ENCODE measurements at regions not wholly inside any gene's neighbourhood (a gene's known extent, or its start where the extent isn't known, plus 50 kb on each side); places are given as distances from the start of the nearest gene placed in this dataset.

DNA sequence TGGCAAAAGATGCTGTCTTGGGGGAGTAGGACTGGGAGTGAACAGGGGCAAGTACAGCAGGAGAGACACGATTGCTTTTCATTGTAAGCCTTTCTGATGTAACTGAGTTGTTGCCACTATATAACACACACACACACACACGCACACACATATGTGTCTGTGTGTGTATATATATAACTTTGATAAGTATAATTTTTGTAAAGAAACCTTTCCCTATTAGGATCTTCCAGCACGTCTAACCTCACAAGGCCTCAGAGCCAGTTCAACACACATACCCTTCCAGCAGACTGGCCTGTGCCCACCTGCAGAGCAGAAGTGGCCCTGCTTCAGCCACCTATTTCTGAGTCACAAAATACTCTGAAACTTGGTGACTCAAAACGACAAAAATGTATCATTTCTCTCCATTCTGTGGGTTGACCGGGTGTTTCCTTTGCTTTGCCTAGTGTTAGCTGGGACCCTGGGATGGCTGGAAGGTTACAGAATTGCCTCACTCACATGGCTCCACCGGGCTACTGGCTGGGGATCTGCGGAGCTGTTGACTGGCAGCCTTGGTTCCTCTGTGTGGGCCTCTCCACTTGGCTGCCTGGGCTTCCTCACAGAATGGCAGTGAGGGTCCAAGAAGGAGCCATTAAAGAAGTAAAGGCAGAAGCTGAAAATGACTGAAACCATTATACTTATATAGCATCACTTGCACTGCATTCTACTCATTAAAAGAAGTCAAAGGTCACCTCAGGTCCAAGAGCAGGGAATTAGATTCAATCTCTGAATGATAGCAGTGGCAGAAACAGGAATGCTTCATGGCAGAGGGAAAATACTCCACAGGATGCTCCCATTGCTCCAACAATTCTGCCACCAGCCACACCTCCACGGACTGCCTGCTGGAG lies 126.4 kb downstream of the BANF2 start:
- CTCF ChIA-PET = interaction anchor here in 1 of 2 donors (0.6 to 0.7 kb wide), 2 partner anchors 26 to 347 kb away, joined by 3 read pairs; no protein-coding TSS in a partner anchor

GRCh38 chr20:17825252-17825959 lies 125.6 kb downstream of the BANF2 start:
- ATAC-seq (replicated peaks in 1 of 4) (no peak), DNase-seq (no peak)
- 61% methylated on average over 7 of the region's 15 CpGs for WGBS (ENCODE audit: insufficient coverage)
- no peak overlapping the region for H3K27ac ChIP-seq (ENCODE audit: low read length)
- H3K4me3 ChIP-seq (ENCODE audit: control insufficient read depth in 1 of 2, extremely low read depth in 1 of 2, low read length in 1 of 2) = no peak overlapping the region
- Mint-ChIP-seq H3K36me3 (no peaks in the 10 kb centered on the region), H3K27me3 (peaks cover 2 to 3% of the 10 kb centered on the region in 2 donors), H3K4me1 (no peaks in the 10 kb centered on the region), H3K4me3 (no peak overlapping the region), H3K9me3 (no peaks in the 10 kb centered on the region), H3K27ac (no peak overlapping the region)
- H3K36me3 ChIP-seq (ENCODE audit: control insufficient read depth in 2 of 2, extremely low read depth in 1 of 2, insufficient read depth in 1 of 2, low read length in 1 of 2) = no peaks in the 10 kb centered on the region
- H3K4me1 ChIP-seq (ENCODE audit: control insufficient read depth in 1 of 2, extremely low read depth in 1 of 2, insufficient read depth in 2 of 2, low read length in 2 of 2) = no peaks in the 10 kb centered on the region
- H3K9me3 ChIP-seq = no peaks in the 10 kb centered on the region
- H3K27me3 ChIP-seq (replicated peaks in 1 of 2; ENCODE audit: control insufficient read depth in 2 of 2, extremely low read depth in 1 of 2, insufficient read depth in 2 of 2, low read length in 1 of 2) = no peaks in the 10 kb centered on the region
- ChIA-PET CTCF (interaction anchor here in 1 of 2 donors (0.6 to 0.7 kb wide), 2 partner anchors 26 to 346 kb away, joined by 3 read pairs; no protein-coding TSS in a partner anchor), POLR2A (no interaction called here)

More for the DNA sequence above, 126.4 kb downstream of the BANF2 start:
- Mint-ChIP-seq H3K36me3 (no peaks in the 10 kb centered on the region), H3K27me3 (peaks cover 2 to 3% of the 10 kb centered on the region in 2 donors), H3K4me3 (no peak overlapping the region), H3K27ac (no peak overlapping the region), H3K4me1 (no peaks in the 10 kb centered on the region), H3K9me3 (no peaks in the 10 kb centered on the region)
- 57% methylated on average over 4 of the region's 8 CpGs for WGBS (ENCODE audit: insufficient coverage)
- H3K36me3 ChIP-seq (ENCODE audit: control insufficient read depth in 2 of 2, extremely low read depth in 1 of 2, insufficient read depth in 1 of 2, low read length in 1 of 2) = no peaks in the 10 kb centered on the region
- ATAC-seq (replicated peaks in 1 of 4) (no peak), DNase-seq (no peak)
- H3K27me3 ChIP-seq (replicated peaks in 1 of 2; ENCODE audit: control insufficient read depth in 2 of 2, extremely low read depth in 1 of 2, insufficient read depth in 2 of 2, low read length in 1 of 2) = peaks cover 0 to 2% of the 10 kb centered on the region in 2 experiments
- no peak overlapping the region for H3K27ac ChIP-seq (ENCODE audit: low read length)
- H3K4me1 ChIP-seq (ENCODE audit: control insufficient read depth in 1 of 2, extremely low read depth in 1 of 2, insufficient read depth in 2 of 2, low read length in 2 of 2) = no peaks in the 10 kb centered on the region
- no peak overlapping the region for H3K4me3 ChIP-seq (ENCODE audit: control insufficient read depth in 1 of 2, extremely low read depth in 1 of 2, low read length in 1 of 2)
- POLR2A ChIA-PET = no interaction called here
- H3K9me3 ChIP-seq = no peaks in the 10 kb centered on the region

DNA sequence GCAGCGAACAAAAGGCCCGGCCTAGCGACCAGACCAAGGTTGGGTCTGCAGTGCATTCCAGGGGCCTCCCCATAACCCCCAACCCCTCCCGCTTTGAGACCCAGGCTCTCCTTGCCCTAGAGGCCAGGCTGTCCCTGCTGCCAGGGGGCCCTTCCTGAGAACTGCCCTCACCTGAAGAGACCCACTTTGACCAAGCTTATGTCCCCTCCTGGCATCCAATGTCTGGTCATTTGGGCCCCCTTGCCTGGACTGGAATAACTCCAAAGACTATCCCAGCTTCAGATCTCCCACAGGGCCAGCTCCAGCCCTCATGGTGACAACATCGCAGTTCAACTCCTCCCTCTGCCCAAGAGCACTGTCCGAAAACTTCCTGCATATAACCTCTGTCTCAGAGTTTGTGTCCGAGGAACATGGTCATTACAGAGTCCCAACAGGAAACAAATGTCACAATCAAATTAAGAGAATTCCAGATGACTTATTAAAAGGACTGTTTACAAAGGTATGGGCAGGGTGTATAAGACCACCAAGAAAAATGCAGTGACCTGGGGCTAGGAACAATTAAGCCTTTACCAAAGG lies 125.0 kb downstream of the BANF2 start:
- no peak overlapping the region for H3K27ac ChIP-seq (ENCODE audit: low read length)
- no peak overlapping the region for H3K4me3 ChIP-seq (ENCODE audit: control insufficient read depth in 1 of 2, extremely low read depth in 1 of 2, low read length in 1 of 2)
- no peaks in the 10 kb centered on the region for H3K4me1 Mint-ChIP-seq
- H3K9me3 Mint-ChIP-seq = no peaks in the 10 kb centered on the region
- no peaks in the 10 kb centered on the region for H3K36me3 ChIP-seq (ENCODE audit: control insufficient read depth in 2 of 2, extremely low read depth in 1 of 2, insufficient read depth in 1 of 2, low read length in 1 of 2)
- POLR2A ChIA-PET = no interaction called here
- peaks cover 2 to 3% of the 10 kb centered on the region in 2 donors for H3K27me3 Mint-ChIP-seq
- WGBS (ENCODE audit: insufficient coverage) = 100% methylated on average over 3 of the region's 7 CpGs
- H3K27ac Mint-ChIP-seq = no peak overlapping the region
- H3K27me3 ChIP-seq (replicated peaks in 1 of 2; ENCODE audit: control insufficient read depth in 2 of 2, extremely low read depth in 1 of 2, insufficient read depth in 2 of 2, low read length in 1 of 2) = no peaks in the 10 kb centered on the region
- H3K4me3 Mint-ChIP-seq = no peak overlapping the region
- H3K36me3 Mint-ChIP-seq = no peaks in the 10 kb centered on the region
- no peaks in the 10 kb centered on the region for H3K9me3 ChIP-seq
- no peaks in the 10 kb centered on the region for H3K4me1 ChIP-seq (ENCODE audit: control insufficient read depth in 1 of 2, extremely low read depth in 1 of 2, insufficient read depth in 2 of 2, low read length in 2 of 2)
- ATAC-seq (replicated peaks in 1 of 4) (no peak), DNase-seq (no peak)
- CTCF ChIA-PET = interaction anchor here in 1 of 2 donors (0.7 kb wide), 1 partner anchor 1391 kb away, joined by 4 read pairs; no protein-coding TSS in a partner anchor

GRCh38 chr20:17823409-17824144 lies 123.8 kb downstream of the BANF2 start:
- Histone ChIP-seq H3K27me3 (replicated peaks in 1 of 2; ENCODE audit: control insufficient read depth in 2 of 2, extremely low read depth in 1 of 2, insufficient read depth in 2 of 2, low read length in 1 of 2) (peaks cover 0 to 2% of the 10 kb centered on the region in 2 experiments), H3K4me3 (ENCODE audit: control insufficient read depth in 1 of 2, extremely low read depth in 1 of 2, low read length in 1 of 2) (no peak overlapping the region), H3K9me3 (no peaks in the 10 kb centered on the region), H3K36me3 (ENCODE audit: control insufficient read depth in 2 of 2, extremely low read depth in 1 of 2, insufficient read depth in 1 of 2, low read length in 1 of 2) (no peaks in the 10 kb centered on the region), H3K27ac (ENCODE audit: low read length) (no peak overlapping the region), H3K4me1 (ENCODE audit: control insufficient read depth in 1 of 2, extremely low read depth in 1 of 2, insufficient read depth in 2 of 2, low read length in 2 of 2) (no peaks in the 10 kb centered on the region)
- ATAC-seq (replicated peaks in 1 of 4) (no peak), DNase-seq (no peak)
- 90% methylated on average over 8 of the region's 10 CpGs for WGBS (ENCODE audit: insufficient coverage)
- Mint-ChIP-seq H3K36me3 (no peaks in the 10 kb centered on the region), H3K4me3 (no peak overlapping the region), H3K27me3 (peaks cover 2 to 3% of the 10 kb centered on the region in 2 donors), H3K9me3 (peaks cover 4 to 5% (median 4%) of the 10 kb centered on the region in 3 donors), H3K27ac (no peak overlapping the region), H3K4me1 (no peaks in the 10 kb centered on the region)
- ChIA-PET POLR2A (no interaction called here), CTCF (interaction anchor here in 1 of 2 donors (0.6 kb wide), 1 partner anchor 140 kb away, joined by 5 read pairs; no protein-coding TSS in a partner anchor)

DNA sequence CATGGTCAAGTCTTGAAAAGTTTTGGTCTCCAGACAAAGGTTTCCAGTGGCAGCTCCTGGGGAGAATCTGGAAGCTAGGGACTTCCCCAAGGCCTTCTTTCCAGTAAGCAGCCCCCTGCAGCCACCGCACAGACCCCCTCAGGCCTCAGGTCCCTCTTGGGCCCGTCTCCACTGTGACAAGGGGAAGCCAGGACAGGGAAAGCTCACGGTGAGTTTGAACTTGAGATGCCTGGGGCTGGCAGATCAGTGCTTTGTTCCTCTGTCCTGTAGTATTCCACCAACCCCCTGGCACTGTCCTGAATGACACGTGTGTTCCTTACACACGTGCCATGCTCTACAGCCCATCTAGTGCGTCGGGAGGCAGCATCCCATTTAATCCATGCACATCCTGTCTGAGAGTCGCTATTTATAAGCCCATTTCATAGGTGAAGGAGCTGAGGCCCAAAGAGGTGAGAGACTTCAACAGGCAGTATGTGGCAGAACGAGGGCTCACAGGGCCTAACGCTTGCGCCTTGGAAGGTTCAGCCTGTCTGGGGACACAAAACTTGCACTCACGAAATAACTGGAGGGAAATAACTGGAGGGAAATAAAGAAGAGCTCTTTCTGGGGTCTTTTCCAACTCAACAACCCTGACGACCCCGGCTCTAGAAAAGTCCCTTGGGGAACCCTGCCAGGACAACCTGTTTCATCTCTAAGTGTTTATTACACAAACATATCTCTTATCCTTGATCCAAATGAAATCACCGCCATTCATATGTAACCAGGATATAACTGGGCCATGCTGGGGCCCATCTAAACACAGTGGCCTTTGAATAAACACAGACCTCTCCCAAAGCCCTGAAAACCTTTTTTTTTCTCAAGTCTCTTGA lies 123.0 kb downstream of the BANF2 start:
- H3K27ac ChIP-seq (ENCODE audit: low read length) = no peak overlapping the region

More for the DNA sequence above, 123.0 kb downstream of the BANF2 start:
- H3K27ac Mint-ChIP-seq = no peak overlapping the region
- Histone ChIP-seq H3K27me3 (replicated peaks in 1 of 2; ENCODE audit: control insufficient read depth in 2 of 2, extremely low read depth in 1 of 2, insufficient read depth in 2 of 2, low read length in 1 of 2) (peaks cover 0 to 2% of the 10 kb centered on the region in 2 experiments), H3K4me3 (ENCODE audit: control insufficient read depth in 1 of 2, extremely low read depth in 1 of 2, low read length in 1 of 2) (no peak overlapping the region), H3K4me1 (ENCODE audit: control insufficient read depth in 1 of 2, extremely low read depth in 1 of 2, insufficient read depth in 2 of 2, low read length in 2 of 2) (no peaks in the 10 kb centered on the region), H3K36me3 (ENCODE audit: control insufficient read depth in 2 of 2, extremely low read depth in 1 of 2, insufficient read depth in 1 of 2, low read length in 1 of 2) (no peaks in the 10 kb centered on the region), H3K9me3 (no peaks in the 10 kb centered on the region)
- 85% methylated on average over 10 of the region's 15 CpGs for WGBS (ENCODE audit: insufficient coverage)
- H3K4me1 Mint-ChIP-seq = no peaks in the 10 kb centered on the region
- H3K9me3 Mint-ChIP-seq = peaks cover 4 to 5% (median 4%) of the 10 kb centered on the region in 3 donors
- DNase-seq (no peak), ATAC-seq (replicated peaks in 1 of 4) (no peak)
- H3K27me3 Mint-ChIP-seq = no peaks in the 10 kb centered on the region
- CTCF ChIA-PET = no interaction called here
- no peaks in the 10 kb centered on the region for H3K36me3 Mint-ChIP-seq
- no peak overlapping the region for H3K4me3 Mint-ChIP-seq
- POLR2A ChIA-PET = no interaction called here
